SK-N-SH treated with all-trans-retinoic acid at 6 μM for 48 hours (cell line): ENCODE measurements at regions not wholly inside any gene's neighbourhood (a gene's known extent, or its start where the extent isn't known, plus 50 kb on each side); places are given as distances from the start of the nearest gene placed in this dataset.

Experiments
- ATAC-seq: fragments of 200-7000 bp; cut with Tn5 transposase; 3 replicates; pipeline ENCODE4 v1.9.1; 2020; ENCODE audit warnings: mild to moderate bottlenecking, moderate library complexity
- BACH2 ChIP-seq: fragments of 250-450 bp; sonication (Bioruptor Pico); IDR thresholded peaks from 2 replicates; pipeline ENCODE4 v1.9.0; 2021; ENCODE audit warnings: mild to moderate bottlenecking, borderline replicate concordance
- CSDC2 ChIP-seq: fragments of 250-450 bp; sonication (Bioruptor Pico); IDR thresholded peaks from 2 replicates; pipeline ENCODE4 v1.5.0; 2020; ENCODE audit warnings: mild to moderate bottlenecking, moderate library complexity
- ESRRG ChIP-seq: fragments of 250-450 bp; sonication (Bioruptor Pico); IDR thresholded peaks from 2 replicates; pipeline ENCODE4 v1.6.1; 2021; ENCODE audit warnings: mild to moderate bottlenecking
- GLIS3 ChIP-seq: fragments of 250-450 bp; sonication (Bioruptor Pico); IDR thresholded peaks from 2 replicates; pipeline ENCODE4 v1.5.0; 2020; ENCODE audit warnings: mild to moderate bottlenecking, moderate library complexity
- ISL1 ChIP-seq: fragments of 250-450 bp; sonication (Bioruptor Pico); IDR thresholded peaks from 2 replicates; pipeline ENCODE4 v2.1.2; 2022; ENCODE audit warnings: mild to moderate bottlenecking, moderate library complexity
- OSR1 ChIP-seq: fragments of 250-450 bp; sonication (Bioruptor Pico); IDR thresholded peaks from 2 replicates; pipeline ENCODE4 v1.8.0; 2022; ENCODE audit warnings: moderate library complexity, mild to moderate bottlenecking, inconsistent platforms
- PPARA ChIP-seq: fragments of 250-450 bp; sonication (Bioruptor Pico); IDR thresholded peaks from 2 replicates; pipeline ENCODE4 v1.5.0; 2020; ENCODE audit warnings: mild to moderate bottlenecking, borderline replicate concordance
- RARB ChIP-seq: fragments of 250-450 bp; sonication (Bioruptor Pico); IDR thresholded peaks from 2 replicates; pipeline ENCODE4 v1.8.0; 2021; ENCODE audit warnings: mild to moderate bottlenecking, moderate library complexity
- SNAI2 ChIP-seq: fragments of 250-450 bp; sonication (Bioruptor Pico); IDR thresholded peaks from 2 replicates; pipeline ENCODE4 v1.5.0; 2020; ENCODE audit warnings: mild to moderate bottlenecking, moderate library complexity
- TCF4 ChIP-seq: fragments of 250-450 bp; sonication (Bioruptor Pico); IDR thresholded peaks from 2 replicates; pipeline ENCODE4 v1.8.0; 2021; ENCODE audit warnings: mild to moderate bottlenecking, moderate library complexity, borderline replicate concordance
- ZC3H10 ChIP-seq: fragments of 250-450 bp; sonication (Bioruptor Pico); IDR thresholded peaks from 2 replicates; pipeline ENCODE4 v1.5.1; 2021; ENCODE audit warnings: mild to moderate bottlenecking, moderate library complexity
- ZFP30 ChIP-seq: fragments of 450-650 bp; formaldehyde crosslinking; IDR thresholded peaks from 2 replicates; pipeline ENCODE4 v1.5.0; 2022; ENCODE audit warnings: mild to moderate bottlenecking, moderate library complexity
- ZNF565 ChIP-seq: fragments of 450-650 bp; formaldehyde crosslinking; conservative IDR thresholded peaks from 2 replicates; pipeline ENCODE4 v1.5.0; 2020; ENCODE audit warnings: low read depth, mild to moderate bottlenecking, moderate library complexity
- ZNF70 ChIP-seq: fragments of 450-650 bp; formaldehyde crosslinking; IDR thresholded peaks from 2 replicates; pipeline ENCODE4 v1.5.0; 2020; ENCODE audit warnings: mild to moderate bottlenecking, moderate library complexity
- TF ChIP-seq, protein P1 (sequence below): fragments of 250-450 bp; sonication (Bioruptor Pico); IDR thresholded peaks from 2 replicates; pipeline ENCODE4 v1.5.0; 2020; ENCODE audit warnings: mild to moderate bottlenecking, moderate library complexity
- TF ChIP-seq, protein P2 (sequence below): fragments of 250-450 bp; sonication (Bioruptor Pico); IDR thresholded peaks from 2 replicates; pipeline ENCODE4 v1.8.0; 2021; ENCODE audit warnings: low read depth, mild to moderate bottlenecking, moderate library complexity, borderline replicate concordance
- TF ChIP-seq, protein P3 (sequence below): fragments of 250-450 bp; sonication (Bioruptor Pico); IDR thresholded peaks from 2 replicates; pipeline ENCODE4 v1.5.1; 2020; ENCODE audit warnings: low read depth, mild to moderate bottlenecking, moderate library complexity

DNA sequence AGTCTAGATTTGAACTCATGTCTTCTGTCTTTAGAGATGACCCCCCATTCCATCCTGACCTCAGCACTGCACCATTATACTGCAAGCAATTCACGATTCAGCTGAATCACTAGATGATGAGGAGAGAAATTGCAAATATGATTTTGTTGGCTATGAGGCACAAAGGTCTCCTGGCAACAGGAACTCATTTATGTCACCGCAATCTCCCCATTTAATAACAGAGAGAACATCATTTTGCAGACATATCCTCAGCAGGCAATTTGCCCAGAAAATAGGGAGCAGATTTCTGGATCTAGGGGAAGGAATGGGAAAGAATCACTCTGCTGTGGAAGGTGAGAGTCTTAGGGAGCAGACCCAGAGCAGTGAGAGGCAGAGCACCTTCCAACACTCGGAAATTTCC, 303.0 kb downstream of the PAX1 start:
- ATAC-seq, result no peak
- no peak for TF ChIP-seq ZNF70 (CRISPR knock-in tag)
- no peak for TF ChIP-seq CSDC2 (CRISPR knock-in tag)
- TF ChIP-seq, protein P1, sequence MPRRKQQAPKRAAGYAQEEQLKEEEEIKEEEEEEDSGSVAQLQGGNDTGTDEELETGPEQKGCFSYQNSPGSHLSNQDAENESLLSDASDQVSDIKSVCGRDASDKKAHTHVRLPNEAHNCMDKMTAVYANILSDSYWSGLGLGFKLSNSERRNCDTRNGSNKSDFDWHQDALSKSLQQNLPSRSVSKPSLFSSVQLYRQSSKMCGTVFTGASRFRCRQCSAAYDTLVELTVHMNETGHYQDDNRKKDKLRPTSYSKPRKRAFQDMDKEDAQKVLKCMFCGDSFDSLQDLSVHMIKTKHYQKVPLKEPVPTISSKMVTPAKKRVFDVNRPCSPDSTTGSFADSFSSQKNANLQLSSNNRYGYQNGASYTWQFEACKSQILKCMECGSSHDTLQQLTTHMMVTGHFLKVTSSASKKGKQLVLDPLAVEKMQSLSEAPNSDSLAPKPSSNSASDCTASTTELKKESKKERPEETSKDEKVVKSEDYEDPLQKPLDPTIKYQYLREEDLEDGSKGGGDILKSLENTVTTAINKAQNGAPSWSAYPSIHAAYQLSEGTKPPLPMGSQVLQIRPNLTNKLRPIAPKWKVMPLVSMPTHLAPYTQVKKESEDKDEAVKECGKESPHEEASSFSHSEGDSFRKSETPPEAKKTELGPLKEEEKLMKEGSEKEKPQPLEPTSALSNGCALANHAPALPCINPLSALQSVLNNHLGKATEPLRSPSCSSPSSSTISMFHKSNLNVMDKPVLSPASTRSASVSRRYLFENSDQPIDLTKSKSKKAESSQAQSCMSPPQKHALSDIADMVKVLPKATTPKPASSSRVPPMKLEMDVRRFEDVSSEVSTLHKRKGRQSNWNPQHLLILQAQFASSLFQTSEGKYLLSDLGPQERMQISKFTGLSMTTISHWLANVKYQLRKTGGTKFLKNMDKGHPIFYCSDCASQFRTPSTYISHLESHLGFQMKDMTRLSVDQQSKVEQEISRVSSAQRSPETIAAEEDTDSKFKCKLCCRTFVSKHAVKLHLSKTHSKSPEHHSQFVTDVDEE (CRISPR knock-in tag), result no peak
- no peak for TF ChIP-seq RARB (CRISPR knock-in tag)
- no peak for TF ChIP-seq TCF4 (CRISPR knock-in tag)
- TF ChIP-seq SNAI2, result no peak
- no peak for TF ChIP-seq ESRRG (CRISPR knock-in tag)

DNA sequence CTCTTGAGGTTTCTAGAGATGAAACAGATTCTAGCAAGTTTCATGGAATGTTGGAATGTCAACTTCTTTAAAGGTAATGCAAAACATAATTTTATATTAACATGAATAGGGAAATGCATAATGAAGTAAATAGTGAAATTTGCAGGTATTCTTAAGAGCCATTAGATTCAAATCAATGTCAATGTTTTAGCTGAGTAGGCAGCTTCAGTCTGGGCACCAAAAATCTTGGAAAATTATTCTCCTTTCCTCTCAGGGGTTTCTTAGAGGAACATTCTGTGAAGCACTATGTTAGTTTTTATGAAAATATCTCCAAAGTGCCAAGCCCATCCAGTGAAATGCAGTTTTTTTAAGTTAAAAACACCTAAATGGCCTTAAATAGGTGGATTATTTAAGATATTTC, 300.8 kb downstream of the PAX1 start:
- TF ChIP-seq OSR1, result no peak
- TF ChIP-seq ISL1, result no peak
- TF ChIP-seq, protein P2, sequence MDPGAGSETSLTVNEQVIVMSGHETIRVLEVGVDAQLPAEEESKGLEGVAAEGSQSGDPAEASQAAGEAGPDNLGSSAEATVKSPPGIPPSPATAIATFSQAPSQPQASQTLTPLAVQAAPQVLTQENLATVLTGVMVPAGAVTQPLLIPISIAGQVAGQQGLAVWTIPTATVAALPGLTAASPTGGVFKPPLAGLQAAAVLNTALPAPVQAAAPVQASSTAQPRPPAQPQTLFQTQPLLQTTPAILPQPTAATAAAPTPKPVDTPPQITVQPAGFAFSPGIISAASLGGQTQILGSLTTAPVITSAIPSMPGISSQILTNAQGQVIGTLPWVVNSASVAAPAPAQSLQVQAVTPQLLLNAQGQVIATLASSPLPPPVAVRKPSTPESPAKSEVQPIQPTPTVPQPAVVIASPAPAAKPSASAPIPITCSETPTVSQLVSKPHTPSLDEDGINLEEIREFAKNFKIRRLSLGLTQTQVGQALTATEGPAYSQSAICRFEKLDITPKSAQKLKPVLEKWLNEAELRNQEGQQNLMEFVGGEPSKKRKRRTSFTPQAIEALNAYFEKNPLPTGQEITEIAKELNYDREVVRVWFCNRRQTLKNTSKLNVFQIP (CRISPR knock-in tag), result no peak
- no peak for TF ChIP-seq PPARA
- no peak for TF ChIP-seq ZNF565 (CRISPR knock-in tag)
- no peak for ATAC-seq

DNA sequence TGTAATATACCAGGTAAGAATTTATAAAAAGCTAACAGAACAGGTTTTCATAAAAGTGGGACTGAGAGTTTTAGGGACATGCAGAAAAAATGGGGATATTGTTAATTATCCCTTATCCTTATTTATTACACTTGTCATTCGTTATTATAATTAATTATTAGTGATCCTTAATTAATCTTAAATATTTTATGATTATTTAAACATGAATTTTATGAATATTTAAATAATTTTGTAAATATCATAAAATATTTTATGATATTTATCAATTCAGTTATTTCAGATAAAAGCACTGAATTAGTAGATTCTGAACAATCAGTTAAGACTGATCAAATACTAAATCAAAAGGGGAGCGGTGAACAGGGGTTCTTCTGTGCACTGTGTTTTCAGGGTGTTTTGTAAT, 300.1 kb downstream of the PAX1 start:
- TF ChIP-seq RARB (CRISPR knock-in tag) (no peak), CSDC2 (CRISPR knock-in tag) (no peak), GLIS3 (CRISPR knock-in tag) (no peak), BACH2 (CRISPR knock-in tag) (no peak)
- ATAC-seq, result no peak

DNA sequence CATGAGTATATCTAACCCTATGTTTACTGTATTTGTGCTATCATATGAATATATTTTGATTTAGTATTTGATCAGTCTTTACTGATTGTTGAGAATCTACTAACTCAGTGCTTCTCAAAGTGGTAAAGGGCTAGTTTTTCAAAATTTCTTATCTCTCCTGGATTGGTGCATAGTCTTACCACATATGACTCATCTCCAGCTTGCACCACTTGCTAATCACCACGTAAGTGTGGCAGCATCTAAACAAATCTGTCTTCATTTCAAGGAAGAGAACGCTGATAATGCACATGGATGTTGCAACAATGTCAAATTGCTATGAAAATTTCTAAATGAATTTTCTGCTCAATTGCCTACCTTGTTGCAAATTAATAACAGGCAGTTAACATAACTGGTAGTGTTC, 299.5 kb downstream of the PAX1 start:
- ATAC-seq, result no peak

DNA sequence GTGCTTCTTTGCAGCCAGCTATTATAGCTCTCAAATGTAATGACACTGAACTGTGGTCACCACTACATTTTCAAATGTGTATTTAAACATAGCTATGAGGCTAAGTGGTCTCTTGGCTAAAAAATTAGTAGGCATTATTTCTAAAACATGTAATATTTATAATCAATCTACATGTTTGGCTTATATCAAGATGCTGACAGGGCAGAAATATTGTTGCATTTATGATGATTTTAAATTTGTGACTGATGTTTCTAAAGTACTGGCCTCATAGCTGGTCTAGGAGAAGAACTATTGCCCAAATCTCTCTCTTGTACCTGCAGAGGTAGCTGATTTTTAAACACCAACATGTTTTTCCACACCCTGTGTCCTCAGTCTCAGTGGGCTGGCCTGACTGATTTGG, 298.2 kb downstream of the PAX1 start:
- TF ChIP-seq ZFP30 (CRISPR knock-in tag), result no peak
- TF ChIP-seq GLIS3 (CRISPR knock-in tag), result no peak
- TF ChIP-seq, protein P1 (CRISPR knock-in tag), result no peak
- no peak for TF ChIP-seq ISL1
- TF ChIP-seq ZNF70 (CRISPR knock-in tag), result no peak
- TF ChIP-seq OSR1, result no peak
- ATAC-seq, result no peak

More for the DNA sequence above, 299.5 kb downstream of the PAX1 start:
- TF ChIP-seq ESRRG (CRISPR knock-in tag) (no peak), ZC3H10 (CRISPR knock-in tag) (no peak), GLIS3 (CRISPR knock-in tag) (no peak)

DNA sequence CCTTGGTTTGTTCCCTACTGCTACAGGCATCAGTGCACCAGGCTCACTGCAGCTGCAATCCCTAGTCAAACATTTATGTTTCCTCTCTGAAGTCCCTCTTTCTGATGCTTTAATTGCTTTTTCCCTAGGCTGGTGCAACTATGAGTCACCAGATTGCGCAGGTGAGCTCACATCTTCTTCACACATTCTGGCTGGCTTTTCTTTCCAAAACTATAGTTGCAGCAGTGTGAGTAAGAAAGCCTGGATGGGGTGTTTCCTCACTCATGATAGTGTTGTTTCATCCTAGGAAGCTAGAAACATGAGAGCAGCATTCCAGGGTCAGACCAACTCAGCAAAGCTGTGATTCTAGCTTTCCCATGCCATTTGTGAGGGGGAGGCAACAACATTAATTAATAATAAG, 296.4 kb downstream of the PAX1 start:
- ATAC-seq, result no peak
- TF ChIP-seq, protein P3, sequence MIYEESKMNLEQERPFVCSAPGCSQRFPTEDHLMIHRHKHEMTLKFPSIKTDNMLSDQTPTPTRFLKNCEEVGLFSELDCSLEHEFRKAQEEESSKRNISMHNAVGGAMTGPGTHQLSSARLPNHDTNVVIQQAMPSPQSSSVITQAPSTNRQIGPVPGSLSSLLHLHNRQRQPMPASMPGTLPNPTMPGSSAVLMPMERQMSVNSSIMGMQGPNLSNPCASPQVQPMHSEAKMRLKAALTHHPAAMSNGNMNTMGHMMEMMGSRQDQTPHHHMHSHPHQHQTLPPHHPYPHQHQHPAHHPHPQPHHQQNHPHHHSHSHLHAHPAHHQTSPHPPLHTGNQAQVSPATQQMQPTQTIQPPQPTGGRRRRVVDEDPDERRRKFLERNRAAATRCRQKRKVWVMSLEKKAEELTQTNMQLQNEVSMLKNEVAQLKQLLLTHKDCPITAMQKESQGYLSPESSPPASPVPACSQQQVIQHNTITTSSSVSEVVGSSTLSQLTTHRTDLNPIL, result no peak
- TF ChIP-seq, protein P2 (CRISPR knock-in tag), result no peak
- TF ChIP-seq GLIS3 (CRISPR knock-in tag) (no peak), ESRRG (CRISPR knock-in tag) (no peak)
